MCF 10A (cell line): ENCODE measurements at regions not wholly inside any gene's neighbourhood (a gene's known extent, or its start where the extent isn't known, plus 50 kb on each side); places are given as distances from the start of the nearest gene placed in this dataset.

ENCODE experiments used
- BruUV-seq: library from RNA; stranded (reverse); fragments of 400-500 nt; replicated peaks from 2 replicates; lab custom pipeline; 2021; lab: Mats Ljungman, UMichigan
- CTCF ChIA-PET: fragments of 300-600 bp; sonication (Branson Sonifier 250); formaldehyde crosslinking; extraction: SDS; loops from one replicate; lab custom pipeline; 2021; ENCODE audit warnings: antibody characterized with exemption, inconsistent platforms; lab: Yijun Ruan, JAX
- POLR2A ChIA-PET: fragments of 300-600, 350-650 bp; sonication (Branson Sonifier 250); formaldehyde crosslinking; extraction: SDS; loops from one replicate; lab custom pipeline; 2020; ENCODE audit warnings: antibody characterized with exemption, inconsistent platforms; lab: Yijun Ruan, JAX
- DNase-seq: peaks from one replicate; pipeline ENCODE4 v3.0.0-alpha.2; 2018; ENCODE audit not compliant: unreplicated experiment
- H3K27ac Mint-ChIP-seq: one replicate; pipeline ENCODE4 v1.8.0; 2022; ENCODE audit warnings: mild to moderate bottlenecking, low read depth, mixed read lengths; ENCODE audit not compliant: unreplicated experiment
- H3K27me3 Mint-ChIP-seq: one replicate; pipeline ENCODE4 v1.8.0; 2022; ENCODE audit warnings: mixed read lengths; ENCODE audit not compliant: insufficient read depth, unreplicated experiment
- H3K36me3 Mint-ChIP-seq: one replicate; pipeline ENCODE4 v1.8.0; 2022; ENCODE audit warnings: mild to moderate bottlenecking, moderate library complexity, mixed read lengths; ENCODE audit not compliant: insufficient read depth, unreplicated experiment
- H3K4me1 Mint-ChIP-seq: one replicate; pipeline ENCODE4 v1.8.0; 2022; ENCODE audit warnings: mixed read lengths; ENCODE audit not compliant: insufficient read depth, unreplicated experiment
- H3K4me3 Mint-ChIP-seq: one replicate; pipeline ENCODE4 v1.8.0; 2022; ENCODE audit warnings: mild to moderate bottlenecking, moderate library complexity, mixed read lengths; ENCODE audit not compliant: unreplicated experiment
- H3K9me3 Mint-ChIP-seq: one replicate; pipeline ENCODE4 v1.8.0; 2022; ENCODE audit warnings: mixed read lengths; ENCODE audit not compliant: unreplicated experiment
- CTCF ChIP-seq: fragments of 200-600 bp; IDR thresholded peaks from one replicate; pipeline ENCODE4 v1.8.0; 2022; ENCODE audit warnings: antibody characterized with exemption, mild to moderate bottlenecking; ENCODE audit not compliant: unreplicated experiment
- intact Hi-C: fragments of 100-400 bp; cut with micrococcal nuclease; formaldehyde crosslinking; loops from 2 replicates; pipeline ENCODE4 v1.14.1; 2022

GRCh38 chr11:106459135-106459534, 381.7 kb downstream of the AASDHPPT start:
- Mint-ChIP-seq H3K27me3 (no peaks in the 10 kb centered on the region), H3K27ac (no peak overlapping the region), H3K36me3 (no peaks in the 10 kb centered on the region), H3K4me1 (no peaks in the 10 kb centered on the region), H3K4me3 (no peak overlapping the region), H3K9me3 (peaks cover 4% of the 10 kb centered on the region)
- no peak for DNase-seq
- BruUV-seq: no TSS peak
- intact Hi-C loops: no loop called here
- POLR2A ChIA-PET: interaction anchor here (0.6 kb wide), 1 partner anchor 122 kb away, joined by 3 read pairs; no protein-coding TSS in a partner anchor
- no peak for TF ChIP-seq CTCF
- CTCF ChIA-PET: no interaction called here

GRCh38 chr11:106461148-106461691, 383.8 kb downstream of the AASDHPPT start:
- ChIA-PET POLR2A (interaction anchor here (1.6 kb wide), 1 partner anchor 10 kb away, joined by 7 read pairs; no protein-coding TSS in a partner anchor), CTCF (no interaction called here)
- intact Hi-C loops: loop anchor here (10.0 kb wide), 1 partner anchor 244 kb away; no protein-coding TSS in a partner anchor
- Mint-ChIP-seq H3K36me3 (no peaks in the 10 kb centered on the region), H3K4me3 (no peak overlapping the region), H3K27me3 (no peaks in the 10 kb centered on the region), H3K9me3 (no peaks in the 10 kb centered on the region), H3K4me1 (no peaks in the 10 kb centered on the region), H3K27ac (no peak overlapping the region)
- no peak for DNase-seq
- BruUV-seq: no TSS peak
- no peak for TF ChIP-seq CTCF

GRCh38 chr11:106461839-106462545, 384.5 kb downstream of the AASDHPPT start:
- POLR2A ChIA-PET: interaction anchor here (1.6 kb wide), 1 partner anchor 10 kb away, joined by 7 read pairs; no protein-coding TSS in a partner anchor

More at GRCh38 chr11:106461839-106462545, 384.5 kb downstream of the AASDHPPT start:
- Mint-ChIP-seq H3K27me3 (no peaks in the 10 kb centered on the region), H3K4me1 (peaks cover 5% of the 10 kb centered on the region), H3K4me3 (no peak overlapping the region), H3K36me3 (peaks cover 2% of the 10 kb centered on the region), H3K9me3 (no peaks in the 10 kb centered on the region), H3K27ac (no peak overlapping the region)
- CTCF ChIA-PET: no interaction called here
- DNase-seq: no peak
- TF ChIP-seq CTCF: no peak
- intact Hi-C loops: loop anchor here (10.0 kb wide), 1 partner anchor 243 kb away; no protein-coding TSS in a partner anchor
- BruUV-seq: no TSS peak
